ENCODE measurements at regions not wholly inside any gene's neighbourhood (a gene's known extent, or its start where the extent isn't known, plus 50 kb on each side); places are given as distances from the start of the nearest gene placed in this dataset.

- 41% methylated on average over 11 of the region's 13 CpGs for WGBS (ENCODE audit: insufficient coverage, low coverage, low lambda C conversion rate, missing lambda C conversion rate)
- intact Hi-C loops (cut with DNase I): no loop called here
Observed at GRCh38 chr15:83356501-83357399, 72.3 kb upstream of the BNC1 start.

GRCh38 chr15:83358972-83359564, 74.6 kb upstream of the BNC1 start:
- TF ChIP-seq POLR2A (IDR thresholded peaks at IDR 0.05) (no peak), CTCF (IDR thresholded peaks at IDR 0.05) (no peak)
- no peak overlapping the region for H3K4me3 ChIP-seq
- no peaks in the 10 kb centered on the region for H3K4me1 ChIP-seq
- ATAC-seq: no peak
- H3K27ac ChIP-seq: no peak overlapping the region
- DNase-seq: no peak
- H3K36me3 ChIP-seq: no peaks in the 10 kb centered on the region
- WGBS (ENCODE audit: insufficient coverage, low coverage, low lambda C conversion rate, missing lambda C conversion rate): 68% methylated on average over 9 of the region's 13 CpGs
- no peaks in the 10 kb centered on the region for H3K9me3 ChIP-seq
- no peaks in the 10 kb centered on the region for H3K27me3 ChIP-seq
- intact Hi-C loops (cut with DNase I): no loop called here

More at GRCh38 chr15:83356501-83357399, 72.3 kb upstream of the BNC1 start:
- Histone ChIP-seq H3K4me1 (no peaks in the 10 kb centered on the region), H3K36me3 (no peaks in the 10 kb centered on the region), H3K9me3 (no peaks in the 10 kb centered on the region), H3K4me3 (no peak overlapping the region), H3K27me3 (no peaks in the 10 kb centered on the region), H3K27ac (no peak overlapping the region)
- ATAC-seq: no peak
- DNase-seq: no peak
- TF ChIP-seq CTCF (IDR thresholded peaks at IDR 0.05) (no peak), POLR2A (IDR thresholded peaks at IDR 0.05) (no peak)

GRCh38 chr15:83362706-83363105, 78.2 kb upstream of the BNC1 start:
- intact Hi-C loops (cut with DNase I): no loop called here
- H3K27me3 ChIP-seq: no peaks in the 10 kb centered on the region

GRCh38 chr15:83364501-83364900, 80.0 kb upstream of the BNC1 start:
- no peaks in the 10 kb centered on the region for H3K4me1 ChIP-seq
- DNase-seq: no peak
- no peak overlapping the region for H3K27ac ChIP-seq
- TF ChIP-seq POLR2A (IDR thresholded peaks at IDR 0.05): no peak
- no peak for TF ChIP-seq CTCF (IDR thresholded peaks at IDR 0.05)
- no peak for ATAC-seq
- intact Hi-C loops (cut with DNase I): no loop called here
- H3K27me3 ChIP-seq: no peaks in the 10 kb centered on the region
- no peak overlapping the region for H3K4me3 ChIP-seq
- 66% methylated on average over 4 of the region's 4 CpGs for WGBS (ENCODE audit: insufficient coverage, low coverage, low lambda C conversion rate, missing lambda C conversion rate)
- no peaks in the 10 kb centered on the region for H3K36me3 ChIP-seq
- no peaks in the 10 kb centered on the region for H3K9me3 ChIP-seq

More at GRCh38 chr15:83362706-83363105, 78.2 kb upstream of the BNC1 start:
- H3K4me3 ChIP-seq: no peak overlapping the region
- H3K9me3 ChIP-seq: no peaks in the 10 kb centered on the region
- H3K36me3 ChIP-seq: no peaks in the 10 kb centered on the region
- 33% methylated on average over 2 of the region's 2 CpGs for WGBS (ENCODE audit: insufficient coverage, low coverage, low lambda C conversion rate, missing lambda C conversion rate)
- H3K4me1 ChIP-seq: no peaks in the 10 kb centered on the region
- no peak for DNase-seq
- H3K27ac ChIP-seq: no peak overlapping the region
- TF ChIP-seq CTCF (IDR thresholded peaks at IDR 0.05) (no peak), POLR2A (IDR thresholded peaks at IDR 0.05) (no peak)
- ATAC-seq: no peak
